ENCODE measurements at regions not wholly inside any gene's neighbourhood (a gene's known extent, or its start where the extent isn't known, plus 50 kb on each side); places are given as distances from the start of the nearest gene placed in this dataset.

DNA sequence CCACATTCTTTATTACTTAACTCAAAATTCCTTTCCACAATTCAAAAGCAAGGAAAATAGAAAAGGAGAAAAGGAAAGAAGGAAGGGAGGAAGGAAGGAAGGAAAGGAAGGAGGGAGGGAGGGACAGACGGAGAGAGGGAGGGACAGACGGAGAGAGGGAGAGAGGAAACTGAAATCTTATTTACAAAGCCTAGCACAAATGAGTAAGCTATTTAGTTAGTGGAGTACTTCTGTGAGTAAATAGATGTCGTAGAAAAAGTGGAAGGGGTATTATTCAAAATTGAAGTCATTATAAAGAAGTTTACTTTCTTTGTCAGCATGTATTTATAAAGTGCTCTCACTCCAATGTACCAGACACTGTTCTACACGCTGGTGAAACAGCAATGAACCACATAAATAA lies 177.9 kb downstream of the CETN3 start:
- Histone ChIP-seq H3K27ac (no peak overlapping the region), H3K36me3 (no peaks in the 10 kb centered on the region), H3K27me3 (peaks cover 6% of the 10 kb centered on the region), H3K9me3 (no peaks in the 10 kb centered on the region), H3K4me1 (no peaks in the 10 kb centered on the region), H3K4me3 (no peak overlapping the region)
- no peak for DNase-seq
- no peak for ATAC-seq
- intact Hi-C loops (cut with DNase I), result no loop called here
- TF ChIP-seq, protein P1, sequence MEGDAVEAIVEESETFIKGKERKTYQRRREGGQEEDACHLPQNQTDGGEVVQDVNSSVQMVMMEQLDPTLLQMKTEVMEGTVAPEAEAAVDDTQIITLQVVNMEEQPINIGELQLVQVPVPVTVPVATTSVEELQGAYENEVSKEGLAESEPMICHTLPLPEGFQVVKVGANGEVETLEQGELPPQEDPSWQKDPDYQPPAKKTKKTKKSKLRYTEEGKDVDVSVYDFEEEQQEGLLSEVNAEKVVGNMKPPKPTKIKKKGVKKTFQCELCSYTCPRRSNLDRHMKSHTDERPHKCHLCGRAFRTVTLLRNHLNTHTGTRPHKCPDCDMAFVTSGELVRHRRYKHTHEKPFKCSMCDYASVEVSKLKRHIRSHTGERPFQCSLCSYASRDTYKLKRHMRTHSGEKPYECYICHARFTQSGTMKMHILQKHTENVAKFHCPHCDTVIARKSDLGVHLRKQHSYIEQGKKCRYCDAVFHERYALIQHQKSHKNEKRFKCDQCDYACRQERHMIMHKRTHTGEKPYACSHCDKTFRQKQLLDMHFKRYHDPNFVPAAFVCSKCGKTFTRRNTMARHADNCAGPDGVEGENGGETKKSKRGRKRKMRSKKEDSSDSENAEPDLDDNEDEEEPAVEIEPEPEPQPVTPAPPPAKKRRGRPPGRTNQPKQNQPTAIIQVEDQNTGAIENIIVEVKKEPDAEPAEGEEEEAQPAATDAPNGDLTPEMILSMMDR (IDR thresholded peaks at IDR 0.05), result no peak

DNA sequence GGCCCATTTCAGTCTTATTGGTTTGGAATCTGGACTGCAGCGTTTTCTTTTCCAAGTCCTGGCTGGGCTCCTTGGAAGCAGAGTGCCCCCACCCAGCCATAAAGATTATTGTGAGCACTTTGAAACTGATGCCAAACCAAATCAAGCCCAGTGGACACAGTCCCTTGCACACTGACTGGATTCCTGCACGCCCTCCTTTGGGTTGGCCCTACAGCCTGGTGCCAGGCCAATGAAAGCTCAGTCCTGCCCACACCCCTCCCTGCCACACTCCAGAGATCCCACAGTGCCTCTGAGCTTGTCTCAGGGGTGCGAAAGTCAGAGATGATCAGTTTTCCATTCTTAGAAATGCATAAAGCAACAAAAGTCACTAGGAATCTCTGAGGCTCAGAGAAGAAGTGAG lies 181.9 kb downstream of the CETN3 start:
- ATAC-seq, result no peak
- no peaks in the 10 kb centered on the region for H3K4me1 ChIP-seq
- TF ChIP-seq, protein P1 (IDR thresholded peaks at IDR 0.05), result no peak
- H3K27me3 ChIP-seq, result peaks cover 4% of the 10 kb centered on the region
- H3K4me3 ChIP-seq, result no peak overlapping the region
- no peaks in the 10 kb centered on the region for H3K36me3 ChIP-seq
- H3K9me3 ChIP-seq, result no peaks in the 10 kb centered on the region
- no peak overlapping the region for H3K27ac ChIP-seq
- intact Hi-C loops (cut with DNase I), result no loop called here
- DNase-seq, result no peak

DNA sequence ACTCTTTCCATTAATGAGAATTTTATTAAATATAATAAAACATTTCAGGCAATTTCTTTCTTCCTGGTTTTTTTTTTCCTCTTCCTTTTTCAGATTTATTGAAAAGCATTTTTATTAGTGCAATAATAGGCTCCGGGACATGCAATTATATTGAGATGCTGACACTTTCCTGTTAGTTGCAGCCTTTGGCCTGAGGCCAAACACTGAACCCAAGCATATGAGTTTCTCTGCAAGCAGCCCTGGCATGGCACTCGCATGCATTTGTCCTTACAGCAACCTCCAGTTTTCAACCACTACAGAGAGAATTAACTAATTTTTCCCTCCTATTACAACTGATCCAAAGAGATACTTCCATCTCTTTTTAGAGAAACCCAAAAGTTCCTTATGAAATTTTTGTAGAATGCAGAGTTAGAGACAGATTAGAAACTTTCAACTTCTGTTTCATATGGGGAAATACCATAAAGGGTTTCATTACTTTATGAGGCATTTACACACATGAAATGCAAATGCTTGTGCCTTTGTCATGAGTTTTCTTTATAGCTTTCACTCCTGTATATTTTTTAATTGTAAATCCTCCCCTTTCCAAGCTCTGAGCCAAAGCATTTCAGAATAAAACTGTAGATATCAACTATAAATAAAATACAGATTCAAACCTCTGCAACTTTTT lies 183.0 kb downstream of the CETN3 start:
- ATAC-seq (no peak), DNase-seq (no peak)
- Histone ChIP-seq H3K9me3 (no peaks in the 10 kb centered on the region), H3K27me3 (peaks cover 4% of the 10 kb centered on the region), H3K4me3 (no peak overlapping the region), H3K36me3 (no peaks in the 10 kb centered on the region), H3K4me1 (no peaks in the 10 kb centered on the region), H3K27ac (no peak overlapping the region)
- TF ChIP-seq, protein P1 (IDR thresholded peaks at IDR 0.05), result no peak
- intact Hi-C loops (cut with DNase I), result no loop called here

DNA sequence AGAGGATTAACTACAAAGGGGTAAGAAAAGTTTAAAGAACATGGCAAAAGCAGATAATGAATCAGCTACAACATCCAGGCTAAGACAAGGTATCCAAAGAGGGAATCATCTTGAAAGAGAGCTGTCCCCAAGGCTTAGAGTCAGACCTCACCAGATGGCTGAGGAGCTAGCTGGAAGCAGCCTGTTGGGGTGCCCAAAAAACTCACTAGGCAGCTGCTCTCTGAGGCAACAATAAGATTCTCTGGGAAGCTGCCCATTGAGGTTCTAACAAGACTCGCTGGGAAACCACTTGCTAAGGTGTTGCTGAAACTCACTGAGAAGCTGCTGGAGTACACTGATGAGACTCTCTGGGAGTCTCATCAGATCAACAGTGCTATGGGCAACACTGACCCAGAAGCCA lies 185.2 kb downstream of the CETN3 start:
- Histone ChIP-seq H3K9me3 (no peaks in the 10 kb centered on the region), H3K27me3 (peaks cover 4% of the 10 kb centered on the region), H3K4me3 (no peak overlapping the region), H3K4me1 (no peaks in the 10 kb centered on the region), H3K36me3 (no peaks in the 10 kb centered on the region), H3K27ac (no peak overlapping the region)
- no peak for DNase-seq
- TF ChIP-seq, protein P1 (IDR thresholded peaks at IDR 0.05), result no peak
- intact Hi-C loops (cut with DNase I), result no loop called here
- no peak for ATAC-seq

DNA sequence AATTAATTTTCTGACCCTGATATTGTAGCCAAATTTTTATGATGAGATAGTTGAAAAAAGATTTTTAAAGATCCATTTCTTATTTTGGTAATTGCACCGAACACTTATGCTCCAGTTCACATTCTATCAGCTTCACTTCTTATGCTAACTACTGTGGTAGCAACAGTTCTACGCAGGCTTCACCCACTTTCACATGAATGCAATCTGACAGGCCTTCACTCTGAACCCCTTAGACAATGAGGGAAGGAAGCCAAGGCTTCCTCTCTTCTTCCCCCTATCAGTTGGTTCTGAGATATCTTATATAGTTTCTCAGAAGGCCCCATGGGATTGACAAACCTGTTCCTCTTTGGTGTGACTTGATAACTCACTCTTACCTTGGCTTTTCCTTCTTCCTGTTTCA lies 185.8 kb downstream of the CETN3 start:
- TF ChIP-seq, protein P1 (IDR thresholded peaks at IDR 0.05), result no peak
- DNase-seq, result no peak
- no peak overlapping the region for H3K27ac ChIP-seq
- intact Hi-C loops (cut with DNase I), result no loop called here
- H3K36me3 ChIP-seq, result no peaks in the 10 kb centered on the region
- H3K9me3 ChIP-seq, result no peaks in the 10 kb centered on the region
- H3K4me1 ChIP-seq, result no peaks in the 10 kb centered on the region
- peaks cover 4% of the 10 kb centered on the region for H3K27me3 ChIP-seq
- no peak for ATAC-seq
- H3K4me3 ChIP-seq, result no peak overlapping the region

DNA sequence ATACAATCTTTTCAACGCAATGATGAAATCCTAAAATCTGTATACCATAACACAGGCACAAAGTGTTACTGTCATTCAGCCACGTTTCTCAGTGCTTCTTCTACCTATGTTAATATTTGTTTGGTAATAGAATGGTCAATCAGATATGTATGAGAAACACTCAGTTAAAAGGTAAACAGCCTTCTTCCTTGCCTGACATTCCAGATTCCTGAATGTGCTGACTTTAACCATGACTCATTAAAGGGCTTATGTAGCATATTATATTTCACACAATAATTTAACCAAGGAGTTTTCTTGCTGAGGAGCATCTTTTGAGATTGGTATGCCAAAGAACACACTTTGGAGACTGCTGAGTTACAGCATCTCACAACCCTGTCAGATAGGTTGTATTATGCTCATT lies 187.6 kb downstream of the CETN3 start:
- Histone ChIP-seq H3K4me3 (no peak overlapping the region), H3K4me1 (no peaks in the 10 kb centered on the region), H3K9me3 (peaks cover 3% of the 10 kb centered on the region), H3K36me3 (no peaks in the 10 kb centered on the region), H3K27ac (no peak overlapping the region), H3K27me3 (peaks cover 4% of the 10 kb centered on the region)
- no peak for ATAC-seq
- no peak for DNase-seq
- TF ChIP-seq, protein P1 (IDR thresholded peaks at IDR 0.05), result no peak
- intact Hi-C loops (cut with DNase I), result no loop called here
